GM03348 (cell line): ENCODE measurements at regions not wholly inside any gene's neighbourhood (a gene's known extent, or its start where the extent isn't known, plus 50 kb on each side); places are given as distances from the start of the nearest gene placed in this dataset.
"Not testable (repeated sequence)": the region's sequence is repeated elsewhere in the genome, so short reads cannot be mapped to it uniquely, and the experiment has no call there.

ENCODE experiments used
- DNase-seq: peaks from one replicate; pipeline ENCODE4 v3.0.0; 2012; ENCODE audit warnings: low spot score

DNA sequence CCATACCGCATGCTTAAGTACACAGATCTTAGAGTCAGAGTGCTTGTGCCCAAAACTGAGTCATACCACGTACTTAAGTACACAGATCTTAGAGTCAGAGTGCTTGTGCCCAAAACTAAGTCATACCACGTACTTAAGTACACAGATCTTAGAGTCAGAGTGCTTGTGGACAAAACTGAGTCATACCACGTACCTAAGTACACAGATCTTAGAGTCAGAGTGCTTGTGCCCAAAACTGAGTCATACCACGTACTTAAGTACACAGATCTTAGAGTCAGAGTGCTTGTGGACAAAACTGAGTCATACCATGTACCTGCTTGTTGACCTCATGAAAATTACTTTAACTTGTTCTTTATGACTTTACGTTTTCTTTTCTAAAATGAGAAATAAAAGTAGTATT is 233.7 kb upstream of the NETO1 start:
- not testable (repeated sequence) for DNase-seq

DNA sequence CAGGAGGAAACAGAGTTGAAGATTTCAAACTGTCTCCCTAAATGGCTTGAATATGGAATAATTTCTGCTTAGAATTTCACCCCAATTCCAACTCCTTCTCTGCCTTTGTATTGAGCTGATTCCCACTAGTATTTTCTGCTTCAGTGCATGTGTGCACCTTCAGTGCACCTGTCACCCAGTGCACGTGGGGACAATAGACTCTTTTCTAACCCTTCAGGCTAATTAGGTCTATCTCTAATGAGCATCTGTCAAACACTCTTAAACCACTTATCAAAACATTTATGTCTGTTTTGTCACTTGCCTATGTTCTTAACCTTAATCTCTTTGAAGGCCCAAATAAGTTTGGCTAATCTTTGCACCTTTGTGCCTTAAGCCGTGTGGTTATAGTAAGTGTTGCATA is 232.0 kb upstream of the NETO1 start:
- DNase-seq: no peak

DNA sequence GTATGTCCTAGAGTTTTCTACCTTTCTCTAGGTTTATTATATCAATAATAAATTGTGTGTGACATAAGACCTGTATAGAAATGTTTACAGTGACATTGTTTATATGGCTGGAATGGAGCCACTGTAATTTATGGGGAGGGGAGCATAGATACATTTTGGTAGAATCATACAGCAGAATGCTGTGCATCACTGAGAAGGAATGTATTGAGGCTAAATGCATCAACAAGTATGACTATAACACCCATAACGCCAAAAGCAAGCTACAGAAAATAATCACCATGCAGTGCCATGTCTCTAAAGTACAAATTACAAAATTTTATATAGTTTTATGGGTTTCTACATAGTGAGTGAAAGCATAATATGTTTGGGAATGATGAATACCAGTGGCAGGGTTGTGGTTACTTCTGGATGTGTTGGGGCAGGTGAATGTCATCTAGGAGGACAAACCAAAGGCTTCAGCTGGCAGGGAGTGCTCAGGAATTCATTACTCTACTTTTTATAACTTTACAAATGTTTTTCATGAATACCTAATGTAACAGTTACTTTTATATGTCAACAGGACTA is 226.0 kb upstream of the NETO1 start:
- no peak for DNase-seq

DNA sequence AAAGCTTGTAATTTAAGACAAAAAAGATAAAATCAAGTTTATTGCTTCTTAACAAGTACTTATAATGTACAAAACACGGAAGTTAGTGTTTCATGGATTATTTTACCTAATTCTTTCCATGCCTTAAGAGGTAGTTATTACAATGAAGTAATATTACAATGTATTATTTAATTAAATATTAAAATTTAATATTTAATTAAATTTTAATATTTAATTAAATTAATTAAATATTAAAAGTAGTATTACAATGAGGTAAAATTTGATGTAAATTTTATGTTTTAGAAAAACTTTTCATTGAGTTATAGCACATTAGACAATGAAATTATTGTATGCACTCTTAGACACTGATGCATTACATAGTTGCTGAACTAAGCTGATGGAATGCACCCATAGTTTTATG is 220.7 kb upstream of the NETO1 start:
- DNase-seq: no peak

DNA sequence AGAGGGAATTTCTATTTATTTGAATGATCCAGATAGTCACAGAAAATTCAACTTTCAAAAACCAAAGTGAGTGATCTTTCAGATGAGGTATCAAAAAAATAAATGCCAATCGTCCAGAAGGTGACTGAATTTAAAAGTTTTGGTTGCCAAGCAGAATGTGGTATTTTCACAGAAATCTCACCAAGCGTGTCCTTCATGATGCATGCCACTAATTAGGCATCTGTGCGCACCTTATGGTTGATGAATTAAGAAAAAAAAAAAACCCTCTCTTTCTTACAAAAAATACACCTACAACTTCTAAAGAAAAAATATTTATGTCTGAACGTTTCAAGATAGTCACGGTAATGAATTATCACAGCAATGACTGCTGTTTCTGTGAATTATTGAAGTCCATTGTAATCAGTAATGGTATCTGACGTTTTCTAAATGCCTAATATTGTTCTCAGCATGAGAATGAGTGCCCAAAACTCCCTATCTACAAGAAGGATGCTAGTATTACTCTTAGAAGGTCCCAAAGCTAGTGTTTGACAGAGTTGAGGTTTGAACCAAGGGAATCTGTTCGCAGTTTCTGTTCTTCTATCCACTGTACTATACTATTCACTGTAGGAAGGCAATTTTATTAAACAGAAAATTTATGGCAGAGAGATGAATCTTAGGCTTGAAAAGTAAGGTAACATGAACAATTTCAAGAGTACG is 219.6 kb upstream of the NETO1 start:
- DNase-seq: no peak

DNA sequence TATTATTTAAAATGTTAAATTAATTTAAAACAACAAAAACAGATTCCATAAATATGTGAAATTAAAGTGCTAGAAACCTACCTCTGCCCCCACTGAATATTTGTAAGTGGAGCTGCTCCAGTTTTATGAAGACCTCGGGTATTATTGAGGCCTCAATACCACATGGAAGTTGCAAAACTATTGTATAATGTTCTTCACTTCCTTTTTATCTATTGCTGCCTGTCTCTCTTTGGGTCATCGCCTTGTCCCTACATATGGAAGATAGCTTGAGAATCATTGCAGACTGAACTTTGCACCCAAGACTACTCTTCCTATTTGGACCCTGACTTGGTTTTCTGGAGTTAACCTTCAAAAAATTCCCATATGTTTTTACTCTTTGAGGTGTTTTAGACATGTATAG is 212.1 kb upstream of the NETO1 start:
- DNase-seq: no peak

DNA sequence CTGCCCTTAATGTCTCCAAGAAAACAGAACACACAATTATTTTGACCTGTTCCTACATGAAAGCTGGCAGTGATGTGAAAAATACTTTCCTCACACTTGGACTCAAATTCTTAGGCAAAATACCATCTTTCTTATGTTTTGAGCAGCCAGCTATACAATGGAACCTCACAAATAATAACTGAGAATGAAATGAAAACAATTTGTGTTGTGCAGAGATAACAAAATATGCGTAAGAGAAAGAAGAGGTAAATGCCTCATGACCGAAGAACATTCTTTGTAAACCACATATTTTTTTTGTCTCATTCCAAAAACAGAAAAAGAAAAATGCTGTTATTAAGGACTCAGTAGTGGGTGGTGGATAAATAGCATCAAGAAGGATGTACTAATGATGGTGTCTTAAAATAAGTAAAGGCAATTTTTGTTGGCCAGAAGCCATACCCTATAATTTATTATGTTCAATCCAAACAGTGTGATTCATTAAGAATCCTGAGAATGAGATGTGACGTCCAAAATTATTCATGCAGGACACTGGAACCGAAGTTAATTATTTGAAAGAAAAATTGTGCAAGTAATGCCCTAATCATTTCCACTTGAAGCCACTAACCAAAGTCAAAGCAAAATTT is 193.0 kb upstream of the NETO1 start:
- DNase-seq: peak; percentile 11

DNA sequence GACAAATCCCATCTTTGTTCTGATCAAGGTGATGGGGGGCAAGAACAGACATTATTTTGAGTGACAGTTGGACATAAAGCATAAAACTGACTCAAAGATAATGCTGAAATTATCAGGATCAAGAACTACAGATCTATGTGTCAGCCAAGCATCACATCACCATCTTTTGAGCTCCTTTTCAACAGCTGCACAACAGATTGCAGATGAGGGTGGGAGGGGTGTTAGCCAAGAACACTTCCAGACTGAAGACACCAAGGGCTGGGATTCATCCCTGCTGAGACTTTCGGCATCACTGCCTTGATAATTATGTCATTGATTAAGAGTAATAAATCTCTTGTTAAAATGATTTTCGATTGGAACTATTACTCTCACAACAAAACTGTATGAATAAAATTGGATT is 191.5 kb upstream of the NETO1 start:
- DNase-seq: no peak

DNA sequence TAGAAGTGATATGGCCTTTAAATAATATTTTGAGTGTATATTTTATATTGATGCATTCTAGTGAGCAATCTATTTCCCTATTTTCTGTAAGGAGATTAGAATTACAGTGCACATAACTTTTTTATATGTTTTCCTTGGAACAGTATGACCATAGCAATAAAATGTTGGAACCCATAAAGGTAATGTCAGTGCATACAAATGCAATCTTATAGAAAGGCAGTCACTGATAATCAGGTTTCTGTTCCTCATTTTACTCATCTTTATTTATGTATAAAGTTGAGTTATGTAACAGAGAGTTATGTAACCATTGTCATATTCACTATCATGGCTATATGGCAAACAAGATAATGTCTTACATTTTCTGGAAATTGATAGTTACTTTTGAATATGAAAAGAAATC is 179.9 kb upstream of the NETO1 start:
- DNase-seq: no peak

DNA sequence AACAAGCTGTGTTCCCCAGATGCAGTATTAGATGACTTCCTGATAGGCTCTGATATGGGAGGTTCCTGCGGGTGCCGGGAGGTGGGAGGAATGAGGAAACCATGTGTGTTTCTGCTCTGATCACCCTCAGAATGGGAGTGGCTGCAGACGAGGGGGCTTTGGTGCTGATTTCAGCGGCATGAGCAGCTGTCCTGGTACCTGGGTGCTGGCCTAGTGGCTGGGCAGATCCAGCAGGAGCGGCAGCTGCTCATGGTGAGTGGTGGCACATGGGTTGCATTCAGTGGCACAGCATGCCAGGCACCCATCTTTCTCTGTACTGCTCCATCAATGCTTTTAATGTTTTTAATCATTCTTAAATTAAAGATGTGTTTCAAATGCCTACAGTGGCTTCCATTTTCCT is 177.2 kb upstream of the NETO1 start:
- DNase-seq: no peak

DNA sequence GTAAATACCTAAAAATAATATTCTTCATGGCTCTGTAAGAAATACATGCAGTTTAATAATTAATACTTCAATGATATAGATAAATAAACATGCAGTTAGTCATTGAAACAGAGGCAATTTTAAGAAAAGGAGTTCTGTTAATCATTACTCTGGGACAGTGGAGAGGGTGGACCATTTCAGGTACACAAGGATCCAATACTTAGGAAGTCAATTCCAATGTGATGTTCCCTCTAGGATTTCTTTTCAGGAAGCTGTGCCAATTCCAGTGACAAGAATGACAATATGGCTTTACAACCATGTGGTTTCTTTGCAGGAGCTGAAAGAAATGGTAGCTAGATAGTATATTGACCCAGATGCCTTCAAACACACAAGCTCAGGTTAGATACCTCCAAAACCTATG is 175.8 kb upstream of the NETO1 start:
- DNase-seq: no peak

DNA sequence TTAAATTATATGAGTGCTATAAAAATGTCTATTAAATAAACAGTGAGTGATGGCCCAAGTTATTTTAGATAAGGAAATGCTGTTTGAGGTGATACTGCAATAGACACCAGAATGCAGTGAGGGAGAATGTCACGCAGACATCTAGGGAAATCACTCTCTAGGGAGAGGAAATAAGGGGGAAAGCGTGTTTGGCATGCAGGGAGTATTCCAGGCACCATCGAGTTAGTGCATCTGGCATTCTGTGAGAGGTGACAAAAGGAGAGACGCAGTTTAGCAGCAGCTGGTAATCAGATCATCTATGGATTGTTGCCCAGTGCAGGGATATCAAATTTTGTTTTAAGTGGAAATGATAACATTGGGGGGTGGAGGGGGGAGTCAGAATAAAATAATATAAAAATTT is 175.4 kb upstream of the NETO1 start:
- no peak for DNase-seq

DNA sequence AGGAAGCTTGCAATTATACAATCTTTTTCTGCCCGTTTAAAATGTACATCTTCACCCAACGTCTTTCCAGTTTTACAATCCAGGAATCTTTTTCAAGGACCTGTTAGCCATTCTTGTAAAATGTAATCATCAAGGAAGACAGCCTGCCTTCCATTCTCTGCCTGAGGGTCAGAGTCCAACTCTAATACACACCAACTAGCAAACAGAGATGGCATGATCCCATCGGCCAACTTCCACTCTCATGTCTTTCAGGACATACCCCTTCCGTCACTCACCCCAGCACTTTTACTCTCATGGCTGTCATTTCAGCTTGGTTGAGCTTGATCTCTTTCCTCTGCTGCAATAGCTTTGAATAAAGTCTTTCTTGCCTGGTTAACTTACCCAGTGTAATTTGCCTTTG is 172.5 kb upstream of the NETO1 start:
- no peak for DNase-seq

DNA sequence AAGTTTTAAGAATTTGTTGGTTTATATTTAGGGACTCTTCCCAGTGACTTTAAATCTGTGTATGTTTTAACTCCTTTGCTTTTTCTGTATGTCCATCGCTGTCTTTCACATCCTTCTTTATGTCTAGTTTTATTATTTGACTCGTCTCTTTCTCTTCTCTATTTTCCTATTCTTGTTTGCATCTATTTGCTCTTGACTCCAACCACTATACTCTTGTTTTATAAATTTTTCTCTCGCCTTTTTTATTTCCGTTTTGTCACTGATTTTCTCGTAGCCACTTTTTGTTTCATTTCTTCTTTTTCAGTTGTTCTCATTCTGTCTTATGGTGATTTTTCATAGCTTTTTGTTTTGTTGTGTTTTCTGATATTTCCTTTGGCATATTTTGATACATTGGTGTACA is 170.5 kb upstream of the NETO1 start:
- no peak for DNase-seq

DNA sequence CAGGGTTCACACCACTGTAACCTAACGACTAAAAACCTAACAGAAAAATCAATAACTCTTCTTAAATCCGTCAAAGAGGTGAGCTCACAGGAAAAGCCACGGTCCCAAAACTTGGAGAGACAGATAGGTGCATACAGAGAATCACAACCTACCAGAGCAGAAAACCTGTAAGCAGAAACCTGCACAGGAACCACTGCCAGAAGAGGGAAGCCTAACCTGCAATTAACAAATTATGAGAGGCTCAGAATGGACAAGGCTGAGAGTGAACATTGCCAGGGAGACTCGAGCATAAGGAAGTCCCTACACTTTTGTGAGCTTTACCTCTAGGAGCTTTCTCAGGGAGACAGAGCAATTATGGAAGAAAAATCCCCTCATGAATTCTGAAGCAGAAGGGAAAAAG is 156.2 kb upstream of the NETO1 start:
- no peak for DNase-seq

DNA sequence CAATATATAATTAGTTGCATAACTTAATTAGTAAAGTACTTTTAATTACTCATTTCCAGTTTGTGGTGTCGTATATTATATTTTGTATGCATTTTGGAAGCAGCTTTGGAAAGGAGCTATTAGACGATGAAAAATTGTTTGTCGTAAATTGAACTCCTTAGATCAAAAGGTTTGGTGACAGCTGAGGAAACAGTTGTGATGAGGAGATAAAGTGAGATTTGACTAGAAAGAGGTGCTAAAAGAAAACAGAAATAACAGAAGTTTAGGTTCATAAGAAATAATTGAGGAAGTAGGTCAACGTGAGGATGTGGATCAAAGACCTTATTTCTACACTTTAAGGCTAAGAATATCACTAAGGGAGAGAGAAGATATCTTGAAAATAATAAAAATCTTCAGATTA is 141.9 kb upstream of the NETO1 start:
- DNase-seq: no peak

DNA sequence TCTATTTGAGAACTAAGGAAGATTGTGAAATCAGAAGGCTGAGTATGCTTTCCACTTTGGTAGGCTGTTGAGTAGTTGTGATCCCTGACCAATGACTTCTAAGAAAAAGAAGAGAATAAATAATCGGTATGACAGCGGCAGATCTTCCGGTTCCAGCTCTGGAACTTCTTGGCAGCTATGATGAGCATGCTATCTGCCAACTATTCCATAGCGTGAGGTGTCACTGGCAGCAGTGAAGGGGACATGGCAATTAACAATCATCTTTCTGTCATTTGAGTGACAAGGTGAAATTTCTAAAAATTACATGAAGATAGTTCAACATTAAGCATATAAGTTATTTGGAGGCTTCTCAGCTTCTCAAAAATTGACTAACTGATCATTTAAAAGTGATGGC is 140.1 kb upstream of the NETO1 start:
- no peak for DNase-seq

DNA sequence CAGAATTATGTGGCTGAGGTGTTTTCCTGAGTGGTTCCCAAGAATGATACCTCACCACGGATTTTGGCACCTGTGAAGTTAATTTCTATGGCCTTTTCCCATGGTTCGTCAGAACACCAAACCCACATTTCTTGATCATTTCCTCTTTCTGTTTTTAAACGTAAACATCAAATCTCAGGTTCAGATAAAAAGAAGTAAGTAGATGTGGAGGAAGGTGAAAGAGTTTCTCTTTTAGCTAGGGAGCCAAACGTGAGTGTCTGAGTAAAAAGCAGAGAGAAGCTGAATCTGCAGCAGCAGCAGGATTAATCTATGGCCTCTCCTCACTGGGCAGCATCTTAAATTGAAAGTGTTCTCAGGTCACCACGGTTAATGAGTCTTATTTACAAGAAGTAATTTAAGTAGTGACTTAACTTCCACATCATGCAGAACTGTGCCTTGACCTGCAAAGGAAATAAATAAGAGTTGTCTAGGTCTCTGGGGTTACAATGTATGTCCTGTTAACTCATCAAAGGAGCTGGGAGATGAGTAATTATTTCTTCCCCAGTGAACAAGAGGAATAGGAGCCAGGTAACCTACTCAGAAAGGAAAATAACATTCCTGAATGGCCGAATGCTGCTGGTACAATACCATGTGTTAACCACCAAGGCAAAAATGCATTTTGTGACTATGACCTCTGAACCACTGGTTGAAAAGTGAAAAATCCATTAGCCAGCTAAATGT is 139.6 kb upstream of the NETO1 start:
- no peak for DNase-seq

DNA sequence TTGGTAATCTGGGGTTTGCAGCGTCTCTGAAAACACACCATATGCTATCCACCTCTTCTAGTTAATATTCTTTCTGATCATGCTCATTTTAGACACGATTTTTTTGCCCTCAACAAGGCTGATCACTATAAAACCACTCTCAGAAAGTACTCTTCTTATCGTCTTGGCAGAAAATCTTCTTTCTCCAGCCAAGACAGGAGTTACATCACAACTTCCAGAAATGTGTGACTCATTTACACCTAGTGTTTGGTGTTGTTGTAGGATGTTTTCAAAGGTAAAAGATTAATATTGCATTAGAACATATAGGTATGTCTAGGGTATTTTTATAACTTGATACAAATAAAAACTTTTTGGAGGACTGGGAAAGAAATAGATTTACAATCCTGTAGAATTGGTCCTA is 138.5 kb upstream of the NETO1 start:
- DNase-seq: no peak

DNA sequence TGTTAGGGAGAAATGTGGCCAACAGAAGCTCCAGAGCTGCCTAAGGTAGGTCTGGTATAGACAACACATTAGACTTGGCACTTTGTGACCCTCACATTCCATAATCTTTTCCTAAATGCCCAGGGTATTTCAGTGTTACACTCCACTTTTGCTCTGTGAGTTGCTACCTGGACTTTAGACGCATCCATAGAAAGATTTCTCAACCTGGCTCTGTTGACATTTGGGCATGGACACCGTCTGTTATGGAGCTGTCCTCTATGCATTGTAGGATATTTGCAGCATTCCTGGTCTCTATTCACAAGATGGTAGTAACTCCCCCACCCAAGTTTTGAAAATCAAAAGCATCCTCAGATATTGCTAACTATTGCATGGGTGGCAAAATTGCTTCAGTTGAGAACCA is 136.5 kb upstream of the NETO1 start:
- DNase-seq: no peak

DNA sequence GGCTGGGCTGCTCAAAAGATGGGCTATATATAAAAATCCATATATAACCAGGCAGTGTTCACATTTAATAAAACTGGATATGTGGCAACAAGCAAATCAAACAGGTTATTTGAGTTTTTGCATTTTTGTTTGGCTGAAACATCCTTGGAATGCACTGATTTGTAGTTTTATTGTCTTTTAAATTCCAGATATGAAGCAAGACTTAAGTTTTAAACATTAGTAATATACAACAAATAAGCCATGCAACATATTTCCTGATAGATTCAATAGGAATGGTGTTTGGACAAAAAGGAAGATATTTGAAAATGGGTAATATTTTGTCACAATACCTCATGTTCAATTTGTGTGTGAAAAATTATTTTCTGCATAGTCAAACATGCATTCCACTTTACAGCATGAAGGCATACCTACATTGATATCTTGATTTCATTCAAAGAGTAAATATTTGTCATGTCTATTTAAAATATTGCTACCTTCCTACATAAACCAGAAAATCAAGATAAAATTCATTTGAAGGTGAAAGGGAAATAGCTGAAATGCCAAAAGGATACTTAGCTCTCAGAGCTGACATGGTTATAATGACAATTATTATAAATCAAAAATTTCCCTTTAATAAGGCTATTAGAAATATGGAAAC is 132.3 kb upstream of the NETO1 start:
- no peak for DNase-seq

DNA sequence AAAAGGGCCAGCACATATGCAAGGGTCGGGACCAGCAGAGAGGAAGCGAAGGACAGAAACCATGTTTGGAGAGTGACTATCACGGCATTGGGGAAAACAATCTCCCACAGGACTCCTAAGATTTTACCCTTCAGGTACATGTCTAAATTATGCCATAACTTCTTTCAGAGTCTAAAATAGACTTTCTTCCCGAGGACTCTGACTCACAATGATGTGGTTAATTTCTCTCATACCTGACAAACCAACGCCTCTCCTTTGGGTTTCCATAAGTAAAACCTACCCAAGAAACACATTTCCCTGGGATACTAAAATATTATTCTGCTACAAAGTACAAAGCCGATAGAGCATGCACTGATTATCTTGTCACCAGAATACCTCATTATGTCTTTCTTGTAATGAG is 127.8 kb upstream of the NETO1 start:
- no peak for DNase-seq

DNA sequence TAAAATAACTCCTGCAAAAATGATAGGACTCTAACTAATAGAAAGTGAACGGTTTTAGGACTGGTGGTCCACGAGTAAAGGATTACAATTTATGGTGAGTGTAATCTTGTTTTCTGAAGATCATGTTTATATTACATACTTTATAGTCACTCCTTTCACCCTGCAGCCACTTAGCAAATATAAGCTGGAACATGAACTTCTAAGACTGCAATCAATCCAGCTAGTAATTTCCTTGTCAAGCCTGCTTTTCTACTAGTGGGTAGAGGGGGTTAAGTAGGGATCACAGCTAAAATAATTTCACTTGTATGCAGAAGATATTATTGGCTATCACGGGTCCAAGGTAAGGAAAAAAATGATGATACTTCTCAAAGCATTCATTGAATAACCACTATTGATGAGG is 125.5 kb upstream of the NETO1 start:
- no peak for DNase-seq
